Cardiac muscle cell (in vitro differentiated cells and primary cell): ENCODE measurements at regions not wholly inside any gene's neighbourhood (a gene's known extent, or its start where the extent isn't known, plus 50 kb on each side); places are given as distances from the start of the nearest gene placed in this dataset.
"Not testable (repeated sequence)": the region's sequence is repeated elsewhere in the genome, so short reads cannot be mapped to it uniquely, and the experiment has no call there.

Source experiments
- DNase-seq, 2 donors: peaks; one replicate each; pipeline versions ENCODE4 v3.0.0 to v3.0.0-alpha.2; 2010 to 2017; ENCODE audit warnings: low read depth in 1 of 2, low spot score in 1 of 2
- H3K27ac ChIP-seq: fragments of 200-600 bp; sonication (generic); 2 replicates; pipeline ENCODE4 v1.5.1; 2016
- H3K27me3 ChIP-seq: fragments of 200-600 bp; sonication (generic); 2 replicates; pipeline ENCODE4 v1.6.0; 2016; ENCODE audit warnings: control low read depth
- H3K36me3 ChIP-seq: fragments of 200-600 bp; sonication (generic); 2 replicates; pipeline ENCODE4 v1.5.1; 2016; ENCODE audit warnings: control low read depth
- H3K4me1 ChIP-seq: fragments of 200-600 bp; sonication (generic); 2 replicates; pipeline ENCODE4 v1.8.1; 2017; ENCODE audit warnings: low read depth, mild to moderate bottlenecking, mixed run types
- H3K4me3 ChIP-seq: fragments of 200-600 bp; sonication (generic); 2 replicates; pipeline ENCODE4 v1.5.1; 2016; ENCODE audit warnings: mild to moderate bottlenecking
- H3K9me3 ChIP-seq: fragments of 200-600 bp; sonication (generic); 2 replicates; pipeline ENCODE4 v1.5.1; 2017; ENCODE audit warnings: low read depth, mild to moderate bottlenecking, control low read depth
- TF ChIP-seq, protein P1 (sequence below): IDR thresholded peaks from 2 replicates; pipeline ENCODE4 v1.5.1; 2012; ENCODE audit warnings: low read depth, mild to moderate bottlenecking, low read length

DNA sequence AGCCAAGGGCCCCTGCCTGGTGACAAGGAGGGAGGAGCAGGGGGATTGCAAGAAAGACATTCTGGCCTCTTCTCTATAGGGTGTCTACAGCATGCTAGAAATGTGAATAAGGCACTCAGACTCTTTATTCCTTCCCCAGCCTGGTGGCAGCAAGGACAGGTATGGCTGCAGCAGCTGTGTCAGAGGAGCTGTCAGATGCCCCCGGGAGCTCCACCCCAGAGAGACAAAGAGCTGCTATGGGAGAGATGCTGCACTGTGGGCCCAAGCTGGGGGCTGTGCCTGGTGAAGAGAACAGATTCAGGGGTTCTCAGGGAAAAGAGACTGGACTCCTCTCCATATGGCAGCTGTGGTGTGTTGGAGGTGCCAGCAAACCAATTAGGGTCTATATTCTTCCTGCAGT, 1063.3 kb downstream of the OLFM4 start:
- TF ChIP-seq, protein P1, sequence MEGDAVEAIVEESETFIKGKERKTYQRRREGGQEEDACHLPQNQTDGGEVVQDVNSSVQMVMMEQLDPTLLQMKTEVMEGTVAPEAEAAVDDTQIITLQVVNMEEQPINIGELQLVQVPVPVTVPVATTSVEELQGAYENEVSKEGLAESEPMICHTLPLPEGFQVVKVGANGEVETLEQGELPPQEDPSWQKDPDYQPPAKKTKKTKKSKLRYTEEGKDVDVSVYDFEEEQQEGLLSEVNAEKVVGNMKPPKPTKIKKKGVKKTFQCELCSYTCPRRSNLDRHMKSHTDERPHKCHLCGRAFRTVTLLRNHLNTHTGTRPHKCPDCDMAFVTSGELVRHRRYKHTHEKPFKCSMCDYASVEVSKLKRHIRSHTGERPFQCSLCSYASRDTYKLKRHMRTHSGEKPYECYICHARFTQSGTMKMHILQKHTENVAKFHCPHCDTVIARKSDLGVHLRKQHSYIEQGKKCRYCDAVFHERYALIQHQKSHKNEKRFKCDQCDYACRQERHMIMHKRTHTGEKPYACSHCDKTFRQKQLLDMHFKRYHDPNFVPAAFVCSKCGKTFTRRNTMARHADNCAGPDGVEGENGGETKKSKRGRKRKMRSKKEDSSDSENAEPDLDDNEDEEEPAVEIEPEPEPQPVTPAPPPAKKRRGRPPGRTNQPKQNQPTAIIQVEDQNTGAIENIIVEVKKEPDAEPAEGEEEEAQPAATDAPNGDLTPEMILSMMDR: no peak
- Histone ChIP-seq H3K9me3 (no peaks in the 10 kb centered on the region), H3K4me1 (no peaks in the 10 kb centered on the region), H3K27me3 (no peaks in the 10 kb centered on the region), H3K36me3 (no peaks in the 10 kb centered on the region), H3K27ac (no peak overlapping the region), H3K4me3 (no peak overlapping the region)
- DNase-seq: no peak

GRCh38 chr13:54092686-54093085, 1064.1 kb downstream of the OLFM4 start:
- Histone ChIP-seq H3K4me3 (no peak overlapping the region), H3K36me3 (no peaks in the 10 kb centered on the region), H3K4me1 (no peaks in the 10 kb centered on the region), H3K27me3 (no peaks in the 10 kb centered on the region), H3K9me3 (no peaks in the 10 kb centered on the region), H3K27ac (no peak overlapping the region)
- TF ChIP-seq, protein P1: no peak
- DNase-seq: no peak

DNA sequence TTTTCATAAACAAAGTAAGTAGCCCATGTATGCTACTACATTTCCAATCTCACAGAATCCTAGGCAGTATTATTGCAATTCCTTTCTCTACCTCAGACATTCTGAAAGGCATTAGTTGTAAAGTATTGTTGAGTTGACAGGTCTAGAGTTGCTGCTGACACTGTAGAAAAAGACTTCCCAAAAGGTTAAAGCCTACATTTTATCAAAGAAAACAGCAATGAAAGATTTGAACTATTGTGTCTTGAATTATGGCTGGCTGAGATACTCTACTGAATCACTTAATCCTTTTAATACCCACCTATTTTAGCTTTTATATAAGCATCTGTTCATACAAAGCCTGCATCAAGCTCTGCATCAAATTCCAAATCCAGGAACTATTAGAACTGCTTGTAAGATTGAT, 1082.0 kb downstream of the OLFM4 start:
- H3K4me1 ChIP-seq: no peaks in the 10 kb centered on the region
- H3K27ac ChIP-seq: no peak overlapping the region
- H3K27me3 ChIP-seq: no peaks in the 10 kb centered on the region
- no peak for DNase-seq
- H3K4me3 ChIP-seq: no peak overlapping the region
- TF ChIP-seq, protein P1: no peak
- no peaks in the 10 kb centered on the region for H3K9me3 ChIP-seq
- H3K36me3 ChIP-seq: no peaks in the 10 kb centered on the region

- Histone ChIP-seq H3K9me3 (no peaks in the 10 kb centered on the region), H3K4me1 (no peaks in the 10 kb centered on the region), H3K27ac (no peak overlapping the region), H3K27me3 (no peaks in the 10 kb centered on the region), H3K36me3 (no peaks in the 10 kb centered on the region), H3K4me3 (no peak overlapping the region)
- TF ChIP-seq, protein P1: no peak
- no peak for DNase-seq
These were observed 1096.1 kb downstream of the OLFM4 start for GRCh38 chr13:54124700-54125099.

- not testable (repeated sequence) for H3K36me3 ChIP-seq, H3K4me3 ChIP-seq, DNase-seq, H3K4me1 ChIP-seq, H3K9me3 ChIP-seq, H3K27me3 ChIP-seq, H3K27ac ChIP-seq
These were observed 1102.3 kb downstream of the OLFM4 start for GRCh38 chr13:54130931-54131330.

- not testable (repeated sequence) for H3K27ac ChIP-seq, DNase-seq, H3K4me1 ChIP-seq, H3K9me3 ChIP-seq, H3K36me3 ChIP-seq, H3K4me3 ChIP-seq, H3K27me3 ChIP-seq
These were observed 1102.8 kb downstream of the OLFM4 start for GRCh38 chr13:54131433-54131832.

DNA sequence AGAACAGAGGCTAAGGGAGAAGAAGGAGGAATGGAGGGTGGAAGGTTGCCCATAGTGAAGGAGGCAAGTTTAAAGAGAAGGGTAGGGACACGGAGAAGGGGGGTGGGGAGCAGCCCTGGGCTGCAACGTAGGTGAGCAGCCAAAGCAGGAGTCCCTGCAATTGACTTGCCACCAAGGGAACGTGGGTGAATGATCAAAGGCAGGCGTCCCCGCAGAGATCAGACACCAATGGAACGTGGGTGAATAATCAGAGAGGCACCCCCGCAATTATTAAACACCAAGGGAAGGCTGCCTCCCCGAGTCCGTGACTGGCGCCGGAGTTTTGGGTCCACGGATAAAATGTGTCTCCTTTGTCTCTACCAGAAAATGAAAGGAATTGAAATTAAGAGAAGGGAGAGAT, 1103.5 kb downstream of the OLFM4 start:
- not testable (repeated sequence) for H3K9me3 ChIP-seq, DNase-seq, H3K27me3 ChIP-seq, H3K4me1 ChIP-seq, H3K36me3 ChIP-seq, H3K27ac ChIP-seq, H3K4me3 ChIP-seq

DNA sequence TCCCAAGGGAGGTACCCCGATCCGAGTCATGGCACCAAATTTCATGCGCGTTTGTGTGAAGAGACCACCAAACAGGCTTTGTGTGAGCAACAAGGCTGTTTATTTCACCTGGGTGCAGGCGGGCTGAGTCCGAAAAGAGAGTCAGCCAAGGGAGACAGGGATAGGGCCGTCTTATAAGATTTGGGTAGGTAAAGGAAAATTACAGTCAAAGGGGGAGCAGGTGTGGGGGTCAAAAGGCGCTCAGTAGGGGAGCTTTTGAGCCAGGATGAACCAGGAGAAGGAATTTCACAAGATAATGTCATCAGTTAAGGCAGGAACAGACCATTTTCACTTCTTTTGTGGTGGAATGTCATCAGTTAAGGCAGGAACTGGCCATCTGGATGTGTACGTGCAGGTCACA, 1104.1 kb downstream of the OLFM4 start:
- not testable (repeated sequence) for H3K4me3 ChIP-seq, DNase-seq

More for the DNA sequence above, 1104.1 kb downstream of the OLFM4 start:
- H3K9me3 ChIP-seq, H3K4me1 ChIP-seq, H3K27me3 ChIP-seq, H3K27ac ChIP-seq, H3K36me3 ChIP-seq: not testable (repeated sequence)
